GM23338 (cell line): ENCODE measurements at regions not wholly inside any gene's neighbourhood (a gene's known extent, or its start where the extent isn't known, plus 50 kb on each side); places are given as distances from the start of the nearest gene placed in this dataset.
A peak's percentile ranks its signal among the peaks of the same experiment; 100 is the strongest.

Experiments used
- ATAC-seq: fragments of 200-7000 bp; cut with Tn5 transposase; 3 replicates; pipeline ENCODE4 v1.9.1; 2020
- DNase-seq: peaks from one replicate; pipeline ENCODE4 v3.0.0-alpha.2; 2015; ENCODE audit warnings: low spot score
- H2AFZ ChIP-seq: fragments of 200-600 bp; sonication (generic); 2 replicates; pipeline ENCODE4 v1.8.0; 2016; ENCODE audit warnings: antibody characterized with exemption, mild to moderate bottlenecking, moderate library complexity
- H3F3A ChIP-seq: fragments of 200-600 bp; sonication (generic); replicated peaks from 2 replicates; pipeline ENCODE4 v1.8.0; 2017; ENCODE audit warnings: antibody characterized with exemption, mixed run types, low read depth
- H3K27ac ChIP-seq: fragments of 200-600 bp; sonication (generic); 2 replicates; pipeline ENCODE4 v1.6.1; 2016; ENCODE audit warnings: low read depth
- H3K27me3 ChIP-seq: fragments of 200-600 bp; sonication (generic); 2 replicates; pipeline ENCODE4 v1.8.0; 2016; ENCODE audit warnings: mild to moderate bottlenecking, mixed run types, moderate library complexity; ENCODE audit not compliant: insufficient read depth
- H3K36me3 ChIP-seq: fragments of 200-600 bp; sonication (generic); 2 replicates; pipeline ENCODE4 v1.8.0; 2016; ENCODE audit warnings: mild to moderate bottlenecking; ENCODE audit not compliant: insufficient read depth
- H3K4me1 ChIP-seq: fragments of 200-600 bp; sonication (generic); 2 replicates; pipeline ENCODE4 v1.8.0; 2016; ENCODE audit warnings: mild to moderate bottlenecking, moderate library complexity; ENCODE audit not compliant: insufficient read depth
- H3K4me2 ChIP-seq: fragments of 200-600 bp; sonication (generic); 2 replicates; pipeline ENCODE4 v1.7.1; 2017; ENCODE audit warnings: mixed run types
- H3K4me3 ChIP-seq: fragments of 200-600 bp; sonication (generic); 2 replicates; pipeline ENCODE4 v1.6.1; 2016; ENCODE audit warnings: mixed run types
- H3K79me2 ChIP-seq: fragments of 200-600 bp; sonication (generic); replicated peaks from 2 replicates; pipeline ENCODE4 v1.8.0; 2017; ENCODE audit warnings: mild to moderate bottlenecking; ENCODE audit not compliant: insufficient read depth
- H3K9me2 ChIP-seq: fragments of 200-600 bp; sonication (generic); 2 replicates; pipeline ENCODE4 v1.8.0; 2017; ENCODE audit not compliant: insufficient read depth
- H4K20me1 ChIP-seq: fragments of 200-600 bp; sonication (generic); replicated peaks from 2 replicates; pipeline ENCODE4 v1.8.0; 2017; ENCODE audit warnings: mild to moderate bottlenecking; ENCODE audit not compliant: insufficient read depth
- H3K27ac Mint-ChIP-seq: 2 replicates; pipeline ENCODE4 v1.8.0; 2020; ENCODE audit warnings: inconsistent platforms, mild to moderate bottlenecking, moderate library complexity, mixed read lengths
- H3K27me3 Mint-ChIP-seq: 3 replicates; pipeline ENCODE4 v1.8.0; 2022; ENCODE audit warnings: low read depth, mild to moderate bottlenecking, moderate library complexity, mixed read lengths, inconsistent platforms; ENCODE audit not compliant: insufficient read depth, poor library complexity
- H3K36me3 Mint-ChIP-seq: 3 replicates; pipeline ENCODE4 v1.8.0; 2021; ENCODE audit warnings: low read depth, mild to moderate bottlenecking, inconsistent platforms, moderate library complexity, mixed read lengths
- H3K4me1 Mint-ChIP-seq: 3 replicates; pipeline ENCODE4 v1.8.0; 2020; ENCODE audit warnings: mild to moderate bottlenecking, inconsistent platforms, mixed read lengths
- H3K4me3 Mint-ChIP-seq: 3 replicates; pipeline ENCODE4 v1.8.0; 2021; ENCODE audit warnings: moderate library complexity, mild to moderate bottlenecking, inconsistent platforms, mixed read lengths
- H3K9me3 Mint-ChIP-seq: 3 replicates; pipeline ENCODE4 v1.8.0; 2020; ENCODE audit warnings: moderate library complexity, mild to moderate bottlenecking, inconsistent platforms, mixed read lengths
- CREB1 ChIP-seq: fragments of 250-450 bp; sonication (Bioruptor Pico); IDR thresholded peaks from 2 replicates; pipeline ENCODE4 v1.5.0; 2020; ENCODE audit warnings: low read depth, mild to moderate bottlenecking, moderate library complexity
- NANOG ChIP-seq: IDR thresholded peaks from 2 replicates; pipeline ENCODE4 v1.6.1; 2016; ENCODE audit warnings: antibody characterized with exemption, borderline replicate concordance
- REST ChIP-seq: IDR thresholded peaks from one replicate; pipeline ENCODE4 v1.6.1; 2018; ENCODE audit warnings: antibody characterized with exemption; ENCODE audit not compliant: unreplicated experiment
- ZNF331 ChIP-seq: fragments of 250-450 bp; sonication (Bioruptor Pico); IDR thresholded peaks from 2 replicates; pipeline ENCODE4 v1.5.0; 2020; ENCODE audit warnings: low read depth, mild to moderate bottlenecking, moderate library complexity
- TF ChIP-seq, protein P1 (sequence below): fragments of 250-450 bp; sonication (Bioruptor Pico); IDR thresholded peaks from 2 replicates; pipeline ENCODE4 v1.5.0; 2020; ENCODE audit warnings: mild to moderate bottlenecking, moderate library complexity

DNA sequence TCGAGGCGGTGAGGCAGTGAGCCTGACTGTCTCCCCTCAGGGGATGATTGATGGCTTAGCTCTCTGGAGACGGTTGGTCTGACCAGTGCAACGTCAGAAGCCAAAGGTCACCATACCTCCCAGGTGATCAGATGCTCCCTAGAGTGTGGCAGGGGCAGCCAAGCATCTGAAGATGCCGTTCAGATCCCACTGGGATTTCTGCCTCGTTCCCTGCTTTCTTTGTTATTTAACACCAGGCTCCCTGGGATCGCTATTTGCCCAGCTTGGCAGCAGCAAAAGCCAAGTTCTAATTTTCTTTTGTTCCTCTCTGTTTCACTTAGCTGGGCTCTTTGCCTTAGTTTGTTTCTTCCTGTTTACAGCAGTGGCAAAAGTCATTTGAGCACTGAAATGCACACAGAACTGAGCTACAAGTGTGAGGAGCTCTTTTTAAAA lies 53.5 kb upstream of the SVIL start:
- Histone ChIP-seq H3K36me3 (no peaks in the 10 kb centered on the region), H4K20me1 (no peaks in the 10 kb centered on the region), H3K4me1 (peaks cover 45% of the 10 kb centered on the region), H3K27me3 (no peaks in the 10 kb centered on the region), H3K4me2 (peak overlapping the region; percentile 30; the same call in 1 of the 2 replicates), H2AFZ (no peak overlapping the region), H3F3A (no peaks in the 10 kb centered on the region), H3K9me2 (0 out of 2 replicates have a peak, but pooled peaks cover 2% of the 10 kb centered on the region), H3K79me2 (no peaks in the 10 kb centered on the region), H3K27ac (peak overlapping the region; percentile 90), H3K4me3 (no peak overlapping the region)
- Mint-ChIP-seq H3K4me1 (peaks cover 57% of the 10 kb centered on the region), H3K27ac (peak overlapping the region; percentile 92), H3K9me3 (no peaks in the 10 kb centered on the region), H3K4me3 (peak overlapping the region; percentile 43; the same call in 1 of the 3 replicates), H3K36me3 (peaks cover 28% of the 10 kb centered on the region), H3K27me3 (peaks cover 3% of the 10 kb centered on the region)
- peak; percentile 85 for DNase-seq
- peak; percentile 90 for TF ChIP-seq CREB1 (CRISPR knock-in tag)
- no peak for TF ChIP-seq NANOG
- ATAC-seq, result peak; percentile 94

DNA sequence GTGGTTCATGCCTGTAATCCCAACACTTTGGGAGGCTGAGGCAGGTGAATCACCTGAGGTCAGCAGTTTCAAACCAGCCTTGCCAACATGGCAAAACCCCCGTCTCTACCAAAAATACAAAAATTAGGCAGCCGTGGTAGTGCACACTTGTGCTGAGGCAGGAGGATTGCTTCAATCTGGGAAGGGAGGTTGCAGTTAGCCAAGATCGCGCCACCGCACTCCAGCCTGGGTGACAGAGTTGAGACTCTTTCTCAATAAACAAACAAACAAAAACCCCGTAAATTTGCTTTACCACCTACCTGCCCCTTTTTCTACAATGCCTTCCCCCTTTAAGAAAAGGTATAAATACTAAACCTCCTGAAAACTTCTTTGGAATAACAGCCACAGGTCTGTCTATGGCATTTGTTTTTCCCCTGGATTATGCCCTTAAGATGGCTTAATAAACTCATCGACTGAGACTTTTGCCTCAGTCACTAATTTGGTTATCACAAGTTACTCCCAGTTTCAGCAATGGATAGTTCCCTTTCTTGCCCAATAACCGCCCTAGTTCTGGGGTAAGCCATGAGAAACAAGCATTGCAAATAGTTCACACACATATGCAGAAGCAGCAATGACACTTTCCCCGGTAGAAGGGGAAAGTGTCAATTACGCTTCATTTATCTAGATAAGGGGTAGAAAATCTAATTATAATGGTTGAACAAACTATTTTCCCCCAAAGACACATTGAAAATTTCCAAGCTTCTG lies 52.8 kb upstream of the SVIL start:
- Histone ChIP-seq H3K27ac (peak overlapping the region; percentile 75), H3K4me1 (peaks cover 38% of the 10 kb centered on the region), H4K20me1 (no peaks in the 10 kb centered on the region), H3K9me2 (peaks cover 6% of the 10 kb centered on the region; the same call in 1 of the 2 replicates), H3K79me2 (no peaks in the 10 kb centered on the region), H3K4me3 (no peak overlapping the region), H3K27me3 (no peaks in the 10 kb centered on the region), H3K36me3 (no peaks in the 10 kb centered on the region), H3F3A (no peaks in the 10 kb centered on the region), H3K4me2 (peak overlapping the region; percentile 6), H2AFZ (no peak overlapping the region)
- DNase-seq (peak; percentile 38), ATAC-seq (peak; percentile 30)
- Mint-ChIP-seq H3K4me3 (peak overlapping the region; percentile 8; the same call in 1 of the 3 replicates), H3K27ac (peak overlapping the region; percentile 92), H3K9me3 (no peaks in the 10 kb centered on the region; the same call in 2 of the 3 replicates), H3K4me1 (peaks cover 52% of the 10 kb centered on the region), H3K36me3 (peaks cover 34% of the 10 kb centered on the region), H3K27me3 (peaks cover 3% of the 10 kb centered on the region)
- no peak for TF ChIP-seq ZNF331 (CRISPR knock-in tag)
- TF ChIP-seq REST, result peak; percentile 52
- no peak for TF ChIP-seq NANOG
- TF ChIP-seq, protein P1, sequence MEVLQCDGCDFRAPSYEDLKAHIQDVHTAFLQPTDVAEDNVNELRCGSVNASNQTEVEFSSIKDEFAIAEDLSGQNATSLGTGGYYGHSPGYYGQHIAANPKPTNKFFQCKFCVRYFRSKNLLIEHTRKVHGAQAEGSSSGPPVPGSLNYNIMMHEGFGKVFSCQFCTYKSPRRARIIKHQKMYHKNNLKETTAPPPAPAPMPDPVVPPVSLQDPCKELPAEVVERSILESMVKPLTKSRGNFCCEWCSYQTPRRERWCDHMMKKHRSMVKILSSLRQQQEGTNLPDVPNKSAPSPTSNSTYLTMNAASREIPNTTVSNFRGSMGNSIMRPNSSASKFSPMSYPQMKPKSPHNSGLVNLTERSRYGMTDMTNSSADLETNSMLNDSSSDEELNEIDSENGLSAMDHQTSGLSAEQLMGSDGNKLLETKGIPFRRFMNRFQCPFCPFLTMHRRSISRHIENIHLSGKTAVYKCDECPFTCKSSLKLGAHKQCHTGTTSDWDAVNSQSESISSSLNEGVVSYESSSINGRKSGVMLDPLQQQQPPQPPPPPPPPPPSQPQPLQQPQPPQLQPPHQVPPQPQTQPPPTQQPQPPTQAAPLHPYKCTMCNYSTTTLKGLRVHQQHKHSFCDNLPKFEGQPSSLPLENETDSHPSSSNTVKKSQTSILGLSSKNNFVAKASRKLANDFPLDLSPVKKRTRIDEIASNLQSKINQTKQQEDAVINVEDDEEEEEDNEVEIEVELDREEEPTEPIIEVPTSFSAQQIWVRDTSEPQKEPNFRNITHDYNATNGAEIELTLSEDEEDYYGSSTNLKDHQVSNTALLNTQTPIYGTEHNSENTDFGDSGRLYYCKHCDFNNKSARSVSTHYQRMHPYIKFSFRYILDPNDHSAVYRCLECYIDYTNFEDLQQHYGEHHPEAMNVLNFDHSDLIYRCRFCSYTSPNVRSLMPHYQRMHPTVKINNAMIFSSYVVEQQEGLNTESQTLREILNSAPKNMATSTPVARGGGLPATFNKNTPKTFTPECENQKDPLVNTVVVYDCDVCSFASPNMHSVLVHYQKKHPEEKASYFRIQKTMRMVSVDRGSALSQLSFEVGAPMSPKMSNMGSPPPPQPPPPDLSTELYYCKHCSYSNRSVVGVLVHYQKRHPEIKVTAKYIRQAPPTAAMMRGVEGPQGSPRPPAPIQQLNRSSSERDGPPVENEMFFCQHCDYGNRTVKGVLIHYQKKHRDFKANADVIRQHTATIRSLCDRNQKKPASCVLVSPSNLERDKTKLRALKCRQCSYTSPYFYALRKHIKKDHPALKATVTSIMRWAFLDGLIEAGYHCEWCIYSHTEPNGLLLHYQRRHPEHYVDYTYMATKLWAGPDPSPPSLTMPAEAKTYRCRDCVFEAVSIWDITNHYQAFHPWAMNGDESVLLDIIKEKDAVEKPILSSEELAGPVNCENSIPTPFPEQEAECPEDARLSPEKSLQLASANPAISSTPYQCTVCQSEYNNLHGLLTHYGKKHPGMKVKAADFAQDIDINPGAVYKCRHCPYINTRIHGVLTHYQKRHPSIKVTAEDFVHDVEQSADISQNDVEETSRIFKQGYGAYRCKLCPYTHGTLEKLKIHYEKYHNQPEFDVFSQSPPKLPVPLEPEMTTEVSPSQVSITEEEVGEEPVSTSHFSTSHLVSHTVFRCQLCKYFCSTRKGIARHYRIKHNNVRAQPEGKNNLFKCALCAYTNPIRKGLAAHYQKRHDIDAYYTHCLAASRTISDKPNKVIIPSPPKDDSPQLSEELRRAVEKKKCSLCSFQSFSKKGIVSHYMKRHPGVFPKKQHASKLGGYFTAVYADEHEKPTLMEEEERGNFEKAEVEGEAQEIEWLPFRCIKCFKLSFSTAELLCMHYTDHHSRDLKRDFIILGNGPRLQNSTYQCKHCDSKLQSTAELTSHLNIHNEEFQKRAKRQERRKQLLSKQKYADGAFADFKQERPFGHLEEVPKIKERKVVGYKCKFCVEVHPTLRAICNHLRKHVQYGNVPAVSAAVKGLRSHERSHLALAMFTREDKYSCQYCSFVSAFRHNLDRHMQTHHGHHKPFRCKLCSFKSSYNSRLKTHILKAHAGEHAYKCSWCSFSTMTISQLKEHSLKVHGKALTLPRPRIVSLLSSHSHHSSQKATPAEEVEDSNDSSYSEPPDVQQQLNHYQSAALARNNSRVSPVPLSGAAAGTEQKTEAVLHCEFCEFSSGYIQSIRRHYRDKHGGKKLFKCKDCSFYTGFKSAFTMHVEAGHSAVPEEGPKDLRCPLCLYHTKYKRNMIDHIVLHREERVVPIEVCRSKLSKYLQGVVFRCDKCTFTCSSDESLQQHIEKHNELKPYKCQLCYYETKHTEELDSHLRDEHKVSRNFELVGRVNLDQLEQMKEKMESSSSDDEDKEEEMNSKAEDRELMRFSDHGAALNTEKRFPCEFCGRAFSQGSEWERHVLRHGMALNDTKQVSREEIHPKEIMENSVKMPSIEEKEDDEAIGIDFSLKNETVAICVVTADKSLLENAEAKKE (CRISPR knock-in tag), result no peak
